PC-9 (cell line): ENCODE measurements at regions not wholly inside any gene's neighbourhood (a gene's known extent, or its start where the extent isn't known, plus 50 kb on each side); places are given as distances from the start of the nearest gene placed in this dataset.

Experiments used
- BruUV-seq: library from RNA; stranded (reverse); fragments of 400-500 nt; replicated peaks from 2 replicates; lab custom pipeline; 2021; lab: Mats Ljungman, UMichigan
- CTCF ChIA-PET: fragments of 300-600 bp; sonication (Branson Sonifier 250); formaldehyde crosslinking; loops from one replicate; lab custom pipeline; 2022; ENCODE audit warnings: antibody characterized with exemption; lab: Charles Lee
- POLR2A ChIA-PET: fragments of 300-600 bp; sonication (Branson Sonifier 250); formaldehyde crosslinking; loops from one replicate; lab custom pipeline; 2022; ENCODE audit warnings: antibody characterized with exemption; ENCODE audit not compliant: unreplicated experiment; lab: Charles Lee
- DNase-seq, 2 experiments: peaks; one replicate each; pipeline versions ENCODE4 v3.0.0 to v3.0.0-alpha.2; 2015 to 2022; ENCODE audit warnings: mixed read lengths in 1 of 2
- H2AFZ ChIP-seq: fragments of 200-600 bp; sonication (generic); 2 replicates; pipeline ENCODE4 v1.8.1; 2017; ENCODE audit warnings: antibody characterized with exemption
- H3F3A ChIP-seq: fragments of 200-600 bp; sonication (generic); 2 replicates; pipeline ENCODE4 v1.8.1; 2017; ENCODE audit warnings: antibody characterized with exemption, mild to moderate bottlenecking, low read depth; ENCODE audit not compliant: insufficient read depth
- H3K27ac ChIP-seq: fragments of 200-600 bp; sonication (generic); 2 replicates; pipeline ENCODE4 v1.6.1; 2016; ENCODE audit warnings: mixed run types
- H3K27me3 ChIP-seq: fragments of 200-600 bp; sonication (generic); 2 replicates; pipeline ENCODE4 v1.6.1; 2016; ENCODE audit warnings: low read depth, mixed run types; ENCODE audit not compliant: insufficient read depth
- H3K36me3 ChIP-seq: fragments of 200-600 bp; sonication (generic); 2 replicates; pipeline ENCODE4 v1.6.1; 2016; ENCODE audit warnings: low read depth, mixed run types
- H3K4me1 ChIP-seq: fragments of 200-600 bp; sonication (generic); replicated peaks from 2 replicates; pipeline ENCODE4 v1.6.1; 2016; ENCODE audit warnings: mixed run types; ENCODE audit not compliant: insufficient read depth
- H3K4me2 ChIP-seq: fragments of 200-600 bp; sonication (generic); 2 replicates; pipeline ENCODE4 v1.6.1; 2017; ENCODE audit warnings: mixed run types
- H3K4me3 ChIP-seq: fragments of 200-600 bp; sonication (generic); 2 replicates; pipeline ENCODE4 v1.6.1; 2016; ENCODE audit warnings: mixed run types
- H3K79me2 ChIP-seq: fragments of 200-600 bp; sonication (generic); 2 replicates; pipeline ENCODE4 v1.6.1; 2017; ENCODE audit warnings: low read depth, mixed run types
- H3K9me2 ChIP-seq: fragments of 200-600 bp; sonication (generic); 2 replicates; pipeline ENCODE4 v1.8.1; 2017; ENCODE audit warnings: mild to moderate bottlenecking; ENCODE audit not compliant: insufficient read depth
- H3K9me3 ChIP-seq: fragments of 200-600 bp; sonication (generic); 2 replicates; pipeline ENCODE4 v1.8.1; 2016; ENCODE audit warnings: low read depth; ENCODE audit not compliant: insufficient read depth
- H4K20me1 ChIP-seq: fragments of 200-600 bp; sonication (generic); 2 replicates; pipeline ENCODE4 v1.8.1; 2017; ENCODE audit not compliant: insufficient read depth
- EZH2 ChIP-seq: fragments of 200-600 bp; sonication (generic); IDR thresholded peaks from 2 replicates; pipeline ENCODE4 v1.8.0; 2017; ENCODE audit warnings: antibody characterized with exemption, low read depth
- intact Hi-C: fragments of 100-400 bp; cut with micrococcal nuclease; formaldehyde crosslinking; loops from one replicate; pipeline ENCODE4 v1.10.0; 2022; ENCODE audit not compliant: unreplicated experiment
- TF ChIP-seq, protein P1 (sequence below): fragments of 200-600 bp; sonication (generic); conservative IDR thresholded peaks from 2 replicates; pipeline ENCODE4 v1.6.1; 2017; ENCODE audit warnings: mixed run types, antibody characterized with exemption, mild to moderate bottlenecking, moderate library complexity

GRCh38 chr10:121216721-121217181 lies 365.6 kb downstream of the WDR11 start:
- Histone ChIP-seq H3K9me2 (no peaks in the 10 kb centered on the region), H3K9me3 (no peaks in the 10 kb centered on the region), H3F3A (no peaks in the 10 kb centered on the region), H3K4me3 (no peak overlapping the region), H3K36me3 (no peaks in the 10 kb centered on the region), H4K20me1 (no peaks in the 10 kb centered on the region), H3K4me1 (no peaks in the 10 kb centered on the region), H3K79me2 (no peaks in the 10 kb centered on the region), H3K4me2 (no peak overlapping the region), H3K27ac (no peak overlapping the region), H2AFZ (no peak overlapping the region), H3K27me3 (no peaks in the 10 kb centered on the region; the same call in 1 of the 2 replicates)
- intact Hi-C loops, result no loop called here
- no TSS peak for BruUV-seq
- ChIA-PET CTCF (no interaction called here), POLR2A (no interaction called here)
- DNase-seq, result no peak
- TF ChIP-seq, protein P1, sequence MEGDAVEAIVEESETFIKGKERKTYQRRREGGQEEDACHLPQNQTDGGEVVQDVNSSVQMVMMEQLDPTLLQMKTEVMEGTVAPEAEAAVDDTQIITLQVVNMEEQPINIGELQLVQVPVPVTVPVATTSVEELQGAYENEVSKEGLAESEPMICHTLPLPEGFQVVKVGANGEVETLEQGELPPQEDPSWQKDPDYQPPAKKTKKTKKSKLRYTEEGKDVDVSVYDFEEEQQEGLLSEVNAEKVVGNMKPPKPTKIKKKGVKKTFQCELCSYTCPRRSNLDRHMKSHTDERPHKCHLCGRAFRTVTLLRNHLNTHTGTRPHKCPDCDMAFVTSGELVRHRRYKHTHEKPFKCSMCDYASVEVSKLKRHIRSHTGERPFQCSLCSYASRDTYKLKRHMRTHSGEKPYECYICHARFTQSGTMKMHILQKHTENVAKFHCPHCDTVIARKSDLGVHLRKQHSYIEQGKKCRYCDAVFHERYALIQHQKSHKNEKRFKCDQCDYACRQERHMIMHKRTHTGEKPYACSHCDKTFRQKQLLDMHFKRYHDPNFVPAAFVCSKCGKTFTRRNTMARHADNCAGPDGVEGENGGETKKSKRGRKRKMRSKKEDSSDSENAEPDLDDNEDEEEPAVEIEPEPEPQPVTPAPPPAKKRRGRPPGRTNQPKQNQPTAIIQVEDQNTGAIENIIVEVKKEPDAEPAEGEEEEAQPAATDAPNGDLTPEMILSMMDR, result no peak
- TF ChIP-seq EZH2, result no peak

DNA sequence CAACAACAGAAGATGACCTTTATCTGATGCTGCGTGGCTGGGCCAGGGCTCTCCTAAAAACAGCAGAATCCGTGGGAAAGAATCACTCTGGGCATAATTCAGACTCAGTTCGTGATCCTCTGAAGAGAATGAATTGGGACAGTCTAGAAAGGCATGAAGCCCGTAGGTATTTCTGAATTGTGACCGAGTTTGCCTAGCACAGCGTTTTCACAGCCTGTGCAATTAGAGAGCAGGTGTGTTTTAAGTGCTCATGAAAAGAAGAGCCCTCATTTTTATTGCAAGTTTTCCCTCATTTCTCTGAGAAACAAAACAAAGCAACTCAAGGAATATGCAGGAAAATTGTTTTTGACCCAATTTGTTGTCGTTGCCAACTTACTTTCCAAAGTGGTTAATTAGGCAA lies 366.2 kb downstream of the WDR11 start:
- no TSS peak for BruUV-seq
- no peaks in the 10 kb centered on the region; the same call in 1 of the 2 replicates for H3K27me3 ChIP-seq
- no peaks in the 10 kb centered on the region for H3K9me2 ChIP-seq
- no peaks in the 10 kb centered on the region for H3K9me3 ChIP-seq
- no peaks in the 10 kb centered on the region for H3K4me1 ChIP-seq
- POLR2A ChIA-PET, result no interaction called here
- DNase-seq, result no peak
- no peak overlapping the region for H3K4me2 ChIP-seq
- no peak overlapping the region for H2AFZ ChIP-seq
- no peak overlapping the region for H3K27ac ChIP-seq
- CTCF ChIA-PET, result no interaction called here
- no peaks in the 10 kb centered on the region for H3K36me3 ChIP-seq
- no peak overlapping the region for H3K4me3 ChIP-seq
- no peaks in the 10 kb centered on the region for H3K79me2 ChIP-seq
- H4K20me1 ChIP-seq, result no peaks in the 10 kb centered on the region
- TF ChIP-seq EZH2, result no peak
- TF ChIP-seq, protein P1, result no peak
- intact Hi-C loops, result no loop called here
- no peaks in the 10 kb centered on the region for H3F3A ChIP-seq

- H3K4me1 ChIP-seq, result no peaks in the 10 kb centered on the region
- no peak overlapping the region for H3K27ac ChIP-seq
- H3F3A ChIP-seq, result no peaks in the 10 kb centered on the region
- H3K9me3 ChIP-seq, result no peaks in the 10 kb centered on the region
- H3K79me2 ChIP-seq, result no peaks in the 10 kb centered on the region
- H4K20me1 ChIP-seq, result no peaks in the 10 kb centered on the region
- BruUV-seq, result no TSS peak
- no peak overlapping the region for H2AFZ ChIP-seq
- no peaks in the 10 kb centered on the region; the same call in none of the 2 replicates for H3K27me3 ChIP-seq
- H3K9me2 ChIP-seq, result no peaks in the 10 kb centered on the region
- no peak overlapping the region for H3K4me2 ChIP-seq
- no peak for DNase-seq
- H3K36me3 ChIP-seq, result no peaks in the 10 kb centered on the region
- TF ChIP-seq, protein P1, result no peak
- TF ChIP-seq EZH2, result no peak
- ChIA-PET CTCF (no interaction called here), POLR2A (no interaction called here)
- intact Hi-C loops, result no loop called here
- H3K4me3 ChIP-seq, result no peak overlapping the region
These were observed 369.9 kb downstream of the WDR11 start for GRCh38 chr10:121221072-121221471.
